ENCODE measurements at regions not wholly inside any gene's neighbourhood (a gene's known extent, or its start where the extent isn't known, plus 50 kb on each side); places are given as distances from the start of the nearest gene placed in this dataset.

DNA sequence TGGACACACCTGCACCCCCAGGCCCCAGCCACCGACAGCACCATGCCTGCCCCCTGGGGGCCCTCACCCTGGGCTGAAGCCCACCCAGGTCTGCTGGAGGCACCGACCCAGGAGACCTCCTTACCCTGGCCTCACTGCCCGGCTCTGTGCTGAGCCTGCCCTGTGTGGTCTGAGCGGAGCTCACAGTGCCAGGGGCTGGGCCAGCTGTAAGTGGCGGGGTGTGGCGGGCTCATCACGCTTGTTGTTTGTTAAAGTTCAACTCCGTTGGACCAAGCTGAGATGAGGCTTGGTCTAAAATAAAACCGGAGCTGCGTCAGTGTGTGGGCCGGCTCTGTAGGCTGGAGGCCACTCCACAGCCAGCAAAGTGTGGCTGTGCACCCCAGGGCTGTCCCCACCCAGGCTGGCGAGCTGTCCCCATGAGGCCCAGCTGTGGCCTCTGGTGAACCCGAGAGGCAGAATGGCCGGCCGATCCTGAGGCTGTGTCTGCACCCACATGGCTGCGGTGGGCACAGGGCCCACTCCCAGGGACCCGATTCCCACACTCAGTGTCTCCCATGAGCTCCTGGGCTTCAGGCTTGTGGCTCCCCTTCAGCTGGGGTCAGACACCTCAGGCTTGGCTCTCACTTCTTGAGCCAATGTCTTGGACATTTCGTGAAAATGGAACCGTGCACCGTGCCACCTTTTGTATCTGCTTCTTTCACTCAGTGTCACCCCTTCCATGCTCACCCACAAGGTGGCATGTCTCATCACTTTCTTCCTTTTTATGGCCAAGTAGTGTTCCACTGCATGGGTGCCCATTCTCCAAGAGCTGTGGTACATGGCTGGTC, 137.9 kb downstream of the CTTN start:
- H3K4me3 ChIP-seq (replicated peaks in 1 of 3) = no peak overlapping the region
- TF ChIP-seq POLR2A (IDR thresholded peaks at IDR 0.05) (no peak), CTCF (IDR thresholded peaks at IDR 0.05) (no peak)
- no peaks in the 10 kb centered on the region for H3K9me3 ChIP-seq
- DNase-seq = no peak
- intact Hi-C loops (cut with DNase I) = no loop called here
- H3K4me1 ChIP-seq = no peaks in the 10 kb centered on the region
- no peaks in the 10 kb centered on the region for H3K36me3 ChIP-seq
- no peak overlapping the region for H3K27ac ChIP-seq
- WGBS, 2 donors = 96% methylated on average over 15 to 16 of the region's 20 CpGs
- no peaks in the 10 kb centered on the region for H3K27me3 ChIP-seq

GRCh38 chr11:70537576-70538571, 139.5 kb downstream of the CTTN start:
- H3K27ac ChIP-seq = no peak overlapping the region
- TF ChIP-seq POLR2A (IDR thresholded peaks at IDR 0.05) (no peak), CTCF (IDR thresholded peaks at IDR 0.05) (no peak)
- 75 to 82% methylated on average over 18 of the region's 28 CpGs for WGBS, 2 donors
- no peaks in the 10 kb centered on the region for H3K36me3 ChIP-seq
- intact Hi-C loops (cut with DNase I) = no loop called here
- no peak overlapping the region for H3K4me3 ChIP-seq (replicated peaks in 1 of 3)
- no peaks in the 10 kb centered on the region for H3K9me3 ChIP-seq
- no peak for DNase-seq
- H3K27me3 ChIP-seq = no peaks in the 10 kb centered on the region
- H3K4me1 ChIP-seq = no peaks in the 10 kb centered on the region

DNA sequence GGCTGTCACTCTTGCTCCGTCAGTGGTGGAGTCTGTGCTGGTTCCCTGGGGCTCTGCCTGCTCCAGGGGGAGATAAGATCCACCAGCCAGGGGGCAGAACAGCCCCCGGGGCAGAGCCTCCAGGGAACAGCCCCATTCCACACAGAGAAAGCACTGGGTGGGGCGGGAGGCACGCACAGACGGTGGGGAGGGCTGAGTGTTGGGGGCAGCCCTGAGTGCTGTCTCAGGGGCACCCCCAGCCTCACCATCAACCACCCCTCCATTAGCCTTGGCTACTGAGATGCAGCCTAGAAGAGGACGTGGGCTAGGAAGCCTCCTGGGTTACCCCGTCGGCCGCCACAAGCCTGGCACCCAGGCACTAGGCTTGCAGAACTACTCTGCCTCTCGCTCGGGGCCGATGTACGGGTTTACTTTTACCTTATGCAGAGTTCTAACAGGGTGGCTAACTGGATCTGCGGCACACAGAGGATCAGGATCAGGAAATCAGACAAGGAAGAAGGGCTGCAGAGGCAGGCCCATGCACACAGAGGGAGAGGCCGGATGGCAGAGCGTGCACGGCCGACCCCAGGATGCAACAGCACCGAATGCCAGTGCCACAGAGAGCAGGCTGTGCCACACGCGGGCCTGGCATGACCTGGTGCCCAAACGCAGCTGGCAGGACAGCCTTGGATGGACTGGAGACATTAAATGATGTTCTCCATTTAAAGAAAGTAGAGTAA, 140.5 kb downstream of the CTTN start:
- Histone ChIP-seq H3K36me3 (no peaks in the 10 kb centered on the region), H3K27ac (no peak overlapping the region), H3K4me3 (replicated peaks in 1 of 3) (no peak overlapping the region), H3K9me3 (no peaks in the 10 kb centered on the region), H3K27me3 (no peaks in the 10 kb centered on the region), H3K4me1 (no peaks in the 10 kb centered on the region)
- DNase-seq = no peak
- 89 to 93% methylated on average over 18 to 22 of the region's 22 CpGs for WGBS, 2 donors
- intact Hi-C loops (cut with DNase I) = no loop called here
- TF ChIP-seq CTCF (IDR thresholded peaks at IDR 0.05) (no peak), POLR2A (IDR thresholded peaks at IDR 0.05) (no peak)

DNA sequence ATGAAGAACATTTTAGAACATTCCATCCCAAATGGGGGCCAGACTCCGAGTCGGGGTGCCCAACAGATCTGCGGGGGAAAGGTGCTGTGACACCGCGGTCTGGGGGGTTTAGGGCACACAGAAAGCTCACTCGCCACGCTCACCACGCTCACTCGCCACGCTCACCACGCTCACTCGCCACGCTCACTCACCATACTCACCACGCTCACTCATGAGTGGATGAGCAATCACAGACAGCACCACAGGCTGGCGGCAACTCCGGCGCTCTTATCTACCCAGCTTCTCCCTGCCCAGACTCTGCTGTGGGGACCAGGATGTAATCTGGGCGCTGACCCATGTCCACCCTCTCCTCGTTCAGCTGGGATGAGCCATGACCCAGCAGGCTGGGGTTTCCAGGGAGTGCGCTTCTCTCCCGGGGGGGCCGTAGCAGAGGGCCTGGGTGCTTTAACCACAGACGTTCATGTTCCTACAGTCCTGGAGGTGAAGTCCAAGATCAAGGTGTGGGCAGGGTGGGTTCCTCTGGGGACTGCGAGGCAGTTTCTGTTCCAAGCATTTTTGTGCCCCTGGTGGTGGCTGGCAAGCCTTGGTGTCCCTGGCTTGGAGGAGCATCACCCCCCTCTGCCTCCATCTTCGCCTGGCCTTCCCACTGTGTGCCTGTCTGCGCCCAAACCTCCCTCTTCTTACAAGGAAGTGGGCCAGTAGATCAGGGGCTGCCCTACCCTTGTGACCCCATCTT, 141.2 kb downstream of the CTTN start:
- H3K9me3 ChIP-seq = no peaks in the 10 kb centered on the region
- no peak overlapping the region for H3K4me3 ChIP-seq (replicated peaks in 1 of 3)
- 92 to 94% methylated on average over 24 to 25 of the region's 26 CpGs for WGBS, 2 donors
- no peak for DNase-seq
- intact Hi-C loops (cut with DNase I) = no loop called here
- H3K27me3 ChIP-seq = no peaks in the 10 kb centered on the region
- TF ChIP-seq CTCF (IDR thresholded peaks at IDR 0.05) = no peak
- no peak for TF ChIP-seq POLR2A (IDR thresholded peaks at IDR 0.05)
- no peaks in the 10 kb centered on the region for H3K4me1 ChIP-seq
- H3K36me3 ChIP-seq = no peaks in the 10 kb centered on the region
- no peak overlapping the region for H3K27ac ChIP-seq

Measured in thyroid gland (tissue), 4 donors.